ENCODE measurements at regions not wholly inside any gene's neighbourhood (a gene's known extent, or its start where the extent isn't known, plus 50 kb on each side); places are given as distances from the start of the nearest gene placed in this dataset.
"Not testable (repeated sequence)": the region's sequence is repeated elsewhere in the genome, so short reads cannot be mapped to it uniquely, and the experiment has no call there.

DNA sequence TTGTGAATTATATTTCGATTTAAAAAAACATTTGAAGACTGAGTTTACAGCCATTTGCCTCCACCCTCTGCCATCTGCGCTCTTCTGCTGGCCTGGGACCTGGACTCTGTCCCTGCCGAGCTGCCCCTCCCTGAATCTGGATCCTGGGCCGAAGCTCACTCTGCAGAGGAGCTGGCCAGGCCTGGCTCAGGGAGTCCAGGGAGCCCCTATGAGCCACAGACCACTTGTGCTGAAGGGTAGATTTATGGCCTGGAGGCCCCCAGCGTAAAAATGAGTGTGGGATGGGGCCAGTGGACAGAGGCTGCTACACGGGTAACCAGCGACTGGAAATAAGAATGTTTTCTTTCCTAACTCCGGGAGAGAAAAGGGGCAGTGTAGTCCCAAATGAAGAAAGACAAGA lies 129.8 kb downstream of the FGF18 start:
- H3K36me3 ChIP-seq (ENCODE audit: insufficient read depth, low read length), result no peaks in the 10 kb centered on the region
- Mint-ChIP-seq H3K9me3 (peaks cover 2% of the 10 kb centered on the region), H3K36me3 (ENCODE audit: low read depth) (no peaks in the 10 kb centered on the region), H3K4me1 (ENCODE audit: low read depth) (no peaks in the 10 kb centered on the region), H3K27me3 (peaks cover 12% of the 10 kb centered on the region), H3K4me3 (no peak overlapping the region), H3K27ac (no peak overlapping the region)
- no peak for ATAC-seq (ENCODE audit: poor library complexity)
- H3K4me3 ChIP-seq (ENCODE audit: low read length), result no peak overlapping the region
- no peak for DNase-seq
- H3K9me3 ChIP-seq (ENCODE audit: control insufficient read depth in 1 of 2, insufficient read depth in 1 of 2, low read length in 2 of 2), result peaks cover 0 to 4% of the 10 kb centered on the region in 2 experiments
- no peaks in the 10 kb centered on the region for H3K4me1 ChIP-seq (ENCODE audit: insufficient read depth, low read length)
- peaks cover 0 to 3% of the 10 kb centered on the region in 2 experiments for H3K27me3 ChIP-seq (ENCODE audit: control insufficient read depth in 1 of 2, insufficient read depth in 2 of 2, low read length in 2 of 2)
- POLR2A ChIA-PET, result no interaction called here
- CTCF ChIA-PET, result no interaction called here
- intact Hi-C loops (cut with DNase I, micrococcal nuclease), result no loop called here
- TF ChIP-seq, protein P1, sequence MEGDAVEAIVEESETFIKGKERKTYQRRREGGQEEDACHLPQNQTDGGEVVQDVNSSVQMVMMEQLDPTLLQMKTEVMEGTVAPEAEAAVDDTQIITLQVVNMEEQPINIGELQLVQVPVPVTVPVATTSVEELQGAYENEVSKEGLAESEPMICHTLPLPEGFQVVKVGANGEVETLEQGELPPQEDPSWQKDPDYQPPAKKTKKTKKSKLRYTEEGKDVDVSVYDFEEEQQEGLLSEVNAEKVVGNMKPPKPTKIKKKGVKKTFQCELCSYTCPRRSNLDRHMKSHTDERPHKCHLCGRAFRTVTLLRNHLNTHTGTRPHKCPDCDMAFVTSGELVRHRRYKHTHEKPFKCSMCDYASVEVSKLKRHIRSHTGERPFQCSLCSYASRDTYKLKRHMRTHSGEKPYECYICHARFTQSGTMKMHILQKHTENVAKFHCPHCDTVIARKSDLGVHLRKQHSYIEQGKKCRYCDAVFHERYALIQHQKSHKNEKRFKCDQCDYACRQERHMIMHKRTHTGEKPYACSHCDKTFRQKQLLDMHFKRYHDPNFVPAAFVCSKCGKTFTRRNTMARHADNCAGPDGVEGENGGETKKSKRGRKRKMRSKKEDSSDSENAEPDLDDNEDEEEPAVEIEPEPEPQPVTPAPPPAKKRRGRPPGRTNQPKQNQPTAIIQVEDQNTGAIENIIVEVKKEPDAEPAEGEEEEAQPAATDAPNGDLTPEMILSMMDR (IDR thresholded peaks at IDR 0.05), result no peak
- no peak overlapping the region for H3K27ac ChIP-seq (ENCODE audit: low read depth in 1 of 2, low read length in 2 of 2)

DNA sequence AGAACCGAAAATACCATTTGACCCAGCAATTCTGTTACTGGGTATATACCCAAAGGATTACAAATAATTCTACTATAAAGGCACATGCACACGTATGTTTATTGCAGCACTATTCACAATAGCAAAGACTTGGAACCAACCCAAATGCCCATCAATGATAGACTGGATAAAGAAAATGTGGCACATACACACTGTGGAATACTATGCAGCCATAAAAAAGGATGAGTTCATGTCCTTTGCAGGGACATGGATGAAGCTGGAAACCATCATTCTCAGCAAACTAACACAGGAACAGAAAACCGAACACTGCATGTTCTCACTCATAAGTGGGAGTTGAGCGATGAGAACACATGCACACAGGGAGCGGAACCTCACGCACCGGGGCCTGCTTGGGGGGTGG lies 134.4 kb downstream of the FGF18 start:
- POLR2A ChIA-PET, H3K9me3 Mint-ChIP-seq, CTCF ChIA-PET: not testable (repeated sequence)

DNA sequence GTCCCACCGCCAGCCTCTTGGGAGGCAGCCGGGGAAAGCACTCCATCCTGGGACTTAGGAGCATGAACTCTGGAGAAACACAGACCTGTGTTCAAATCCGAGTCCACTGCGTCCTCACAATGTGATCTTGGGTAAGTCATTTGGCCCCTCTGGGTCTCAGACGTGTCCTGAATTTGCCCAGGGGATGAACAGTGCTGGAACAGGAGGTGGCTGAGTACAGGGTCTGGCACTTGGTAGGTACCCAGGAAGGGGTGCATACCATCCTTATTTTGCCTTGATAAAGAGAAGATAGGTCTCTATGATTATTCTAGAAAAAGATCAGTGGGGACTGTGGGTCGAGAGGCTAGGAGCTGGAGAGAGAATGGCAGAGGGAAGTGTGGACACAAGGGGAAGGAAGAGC lies 135.7 kb downstream of the FGF18 start:
- Mint-ChIP-seq H3K9me3 (peaks cover 2% of the 10 kb centered on the region), H3K4me1 (ENCODE audit: low read depth) (no peaks in the 10 kb centered on the region), H3K27me3 (peaks cover 9% of the 10 kb centered on the region), H3K36me3 (ENCODE audit: low read depth) (no peaks in the 10 kb centered on the region), H3K4me3 (no peak overlapping the region), H3K27ac (no peak overlapping the region)
- DNase-seq (no peak), ATAC-seq (ENCODE audit: poor library complexity) (no peak)
- H3K9me3 ChIP-seq (ENCODE audit: control insufficient read depth in 1 of 2, insufficient read depth in 1 of 2, low read length in 2 of 2), result peaks cover 0 to 6% of the 10 kb centered on the region in 2 experiments
- H3K4me3 ChIP-seq (ENCODE audit: low read length), result no peak overlapping the region
- no peaks in the 10 kb centered on the region for H3K4me1 ChIP-seq (ENCODE audit: insufficient read depth, low read length)
- peaks cover 4 to 5% of the 10 kb centered on the region in 2 experiments for H3K27me3 ChIP-seq (ENCODE audit: control insufficient read depth in 1 of 2, insufficient read depth in 2 of 2, low read length in 2 of 2)
- intact Hi-C loops (cut with DNase I, micrococcal nuclease), result no loop called here
- H3K27ac ChIP-seq (ENCODE audit: low read depth in 1 of 2, low read length in 2 of 2), result no peak overlapping the region
- ChIA-PET POLR2A (no interaction called here), CTCF (no interaction called here)
- TF ChIP-seq, protein P1 (IDR thresholded peaks at IDR 0.05), result no peak
- H3K36me3 ChIP-seq (ENCODE audit: insufficient read depth, low read length), result no peaks in the 10 kb centered on the region

More for the DNA sequence above, 134.4 kb downstream of the FGF18 start:
- H3K27me3 Mint-ChIP-seq; H3K4me3 Mint-ChIP-seq; H3K27me3 ChIP-seq (ENCODE audit: control insufficient read depth in 1 of 2, insufficient read depth in 2 of 2, low read length in 2 of 2); H3K4me1 Mint-ChIP-seq (ENCODE audit: low read depth); H3K36me3 Mint-ChIP-seq (ENCODE audit: low read depth); H3K4me1 ChIP-seq (ENCODE audit: insufficient read depth, low read length); H3K36me3 ChIP-seq (ENCODE audit: insufficient read depth, low read length); H3K9me3 ChIP-seq (ENCODE audit: control insufficient read depth in 1 of 2, insufficient read depth in 1 of 2, low read length in 2 of 2); DNase-seq; H3K27ac ChIP-seq (ENCODE audit: low read depth in 1 of 2, low read length in 2 of 2); H3K4me3 ChIP-seq (ENCODE audit: low read length); H3K27ac Mint-ChIP-seq; ATAC-seq (ENCODE audit: poor library complexity); intact Hi-C loops (cut with DNase I, micrococcal nuclease): not testable (repeated sequence)

DNA sequence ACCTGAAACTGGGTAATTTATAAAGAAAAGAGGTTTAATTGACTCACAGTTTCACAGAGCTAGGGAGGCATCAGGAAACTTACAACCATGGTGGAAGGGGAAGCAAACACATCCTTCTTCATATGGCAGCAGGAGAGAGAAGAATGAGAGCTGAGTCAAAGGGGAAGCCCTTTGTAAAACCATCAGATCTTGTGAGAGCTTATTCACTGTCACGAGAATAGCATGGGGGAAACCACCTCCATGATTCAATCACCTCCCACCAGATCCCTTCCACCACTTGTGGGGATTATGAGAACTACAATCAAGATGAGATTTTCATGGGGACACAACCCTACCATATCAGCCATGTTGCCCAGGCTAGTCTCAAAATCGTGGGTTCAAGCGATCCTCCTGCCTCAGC lies 143.4 kb downstream of the FGF18 start:
- Histone ChIP-seq H3K4me1 (ENCODE audit: insufficient read depth, low read length) (no peaks in the 10 kb centered on the region), H3K27ac (ENCODE audit: low read depth in 1 of 2, low read length in 2 of 2) (no peak overlapping the region), H3K36me3 (ENCODE audit: insufficient read depth, low read length) (no peaks in the 10 kb centered on the region), H3K27me3 (ENCODE audit: control insufficient read depth in 1 of 2, insufficient read depth in 2 of 2, low read length in 2 of 2) (no peaks in the 10 kb centered on the region), H3K4me3 (ENCODE audit: low read length) (no peak overlapping the region), H3K9me3 (ENCODE audit: control insufficient read depth in 1 of 2, insufficient read depth in 1 of 2, low read length in 2 of 2) (no peaks in the 10 kb centered on the region)
- Mint-ChIP-seq H3K4me1 (ENCODE audit: low read depth) (no peaks in the 10 kb centered on the region), H3K27me3 (peaks cover 27% of the 10 kb centered on the region), H3K27ac (no peak overlapping the region), H3K9me3 (no peaks in the 10 kb centered on the region), H3K4me3 (no peak overlapping the region), H3K36me3 (ENCODE audit: low read depth) (no peaks in the 10 kb centered on the region)
- TF ChIP-seq, protein P1 (IDR thresholded peaks at IDR 0.05), result no peak
- ChIA-PET CTCF (no interaction called here), POLR2A (interaction anchor here (0.6 kb wide), 1 partner anchor 137 kb away, joined by 3 read pairs; no protein-coding TSS in a partner anchor)
- ATAC-seq (ENCODE audit: poor library complexity) (no peak), DNase-seq (no peak)
- intact Hi-C loops (cut with DNase I, micrococcal nuclease), result no loop called here

Measured in CD4-positive, alpha-beta T cell (primary cell).